ENCODE measurements at regions not wholly inside any gene's neighbourhood (a gene's known extent, or its start where the extent isn't known, plus 50 kb on each side); places are given as distances from the start of the nearest gene placed in this dataset.

DNA sequence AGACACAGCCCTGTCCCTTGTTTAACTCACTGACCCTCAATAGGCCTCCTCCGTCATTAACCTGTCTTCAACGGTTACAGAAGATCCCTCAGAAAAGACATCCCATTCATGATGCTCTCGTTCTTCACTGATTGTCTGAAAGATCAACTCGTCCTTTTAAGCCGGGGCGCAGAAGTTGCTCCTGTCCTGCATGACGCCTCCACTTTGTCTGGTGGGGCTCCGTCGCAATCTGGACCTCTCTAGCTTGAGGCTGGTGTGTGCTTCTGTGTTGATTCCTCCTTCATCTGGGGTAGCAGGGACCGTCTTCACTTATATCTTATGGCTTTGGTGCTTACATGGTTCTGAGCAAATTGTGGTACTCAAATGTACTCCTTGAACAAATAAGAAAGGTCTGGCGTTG lies 766.0 kb upstream of the PCDH9 start:
- no peak for DNase-seq
- POLR2A ChIA-PET, result no interaction called here

DNA sequence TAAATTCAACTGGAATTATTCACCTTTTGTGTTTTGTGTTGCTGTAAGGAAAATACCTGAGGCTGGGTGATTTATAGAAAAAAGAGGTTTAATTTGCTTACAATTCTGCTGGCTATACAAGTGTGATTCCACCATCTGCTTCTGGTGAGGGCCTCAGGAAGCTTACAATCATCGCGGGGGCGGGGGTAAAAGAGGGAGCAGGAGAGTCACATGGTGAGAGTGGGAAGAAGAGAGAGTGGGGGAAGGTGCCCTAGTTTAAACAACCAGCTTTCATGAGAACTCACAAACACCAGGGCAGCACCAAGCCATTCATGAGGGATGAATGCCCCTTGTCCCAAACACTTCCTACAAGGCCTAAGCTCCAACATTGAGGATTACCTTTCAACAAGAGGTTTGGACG lies 760.7 kb upstream of the PCDH9 start:
- CTCF ChIA-PET, result no interaction called here
- no peaks in the 10 kb centered on the region for H3K9me3 ChIP-seq
- H4K20me1 ChIP-seq (ENCODE audit: insufficient read depth), result no peaks in the 10 kb centered on the region
- no peak overlapping the region for H3K9ac ChIP-seq
- no peak overlapping the region for H2AFZ ChIP-seq (ENCODE audit: low read depth)
- no peak overlapping the region for H3K4me3 ChIP-seq (ENCODE audit: low read depth in 2 of 2, low read length in 1 of 2)
- H3K9me2 ChIP-seq, result no peaks in the 10 kb centered on the region
- H3K27ac ChIP-seq (ENCODE audit: low read depth in 2 of 2, low read length in 1 of 2), result no peak overlapping the region
- no peak for DNase-seq
- H3F3A ChIP-seq (replicated peaks; ENCODE audit: insufficient read depth), result no peaks in the 10 kb centered on the region
- H3K79me2 ChIP-seq (ENCODE audit: insufficient read depth), result no peaks in the 10 kb centered on the region
- H3K36me3 ChIP-seq (replicated peaks in 1 of 2; ENCODE audit: control insufficient read depth in 1 of 2, insufficient read depth in 2 of 2, low read length in 1 of 2), result no peaks in the 10 kb centered on the region
- POLR2A ChIA-PET, result no interaction called here
- WGBS (ENCODE audit: low lambda C conversion rate), result 86% methylated on average over 4 of the region's 4 CpGs
- no peaks in the 10 kb centered on the region for H3K4me1 ChIP-seq (ENCODE audit: control insufficient read depth in 1 of 2, insufficient read depth in 2 of 2, low read depth in 1 of 2, low read length in 1 of 2)
- H3K27me3 ChIP-seq (ENCODE audit: insufficient read depth), result no peaks in the 10 kb centered on the region
- TF ChIP-seq, protein P1, sequence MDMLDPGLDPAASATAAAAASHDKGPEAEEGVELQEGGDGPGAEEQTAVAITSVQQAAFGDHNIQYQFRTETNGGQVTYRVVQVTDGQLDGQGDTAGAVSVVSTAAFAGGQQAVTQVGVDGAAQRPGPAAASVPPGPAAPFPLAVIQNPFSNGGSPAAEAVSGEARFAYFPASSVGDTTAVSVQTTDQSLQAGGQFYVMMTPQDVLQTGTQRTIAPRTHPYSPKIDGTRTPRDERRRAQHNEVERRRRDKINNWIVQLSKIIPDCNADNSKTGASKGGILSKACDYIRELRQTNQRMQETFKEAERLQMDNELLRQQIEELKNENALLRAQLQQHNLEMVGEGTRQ (IDR thresholded peaks at IDR 0.05; ENCODE audit: borderline replicate concordance, low read depth, low read length), result no peak
- no peak overlapping the region for H3K4me2 ChIP-seq

More for the DNA sequence above, 766.0 kb upstream of the PCDH9 start:
- H3K27me3 ChIP-seq (ENCODE audit: insufficient read depth), result no peaks in the 10 kb centered on the region
- no peak overlapping the region for H3K4me3 ChIP-seq (ENCODE audit: low read depth in 2 of 2, low read length in 1 of 2)
- H3K4me2 ChIP-seq, result no peak overlapping the region
- H3K9me3 ChIP-seq, result no peaks in the 10 kb centered on the region
- no peak overlapping the region for H2AFZ ChIP-seq (ENCODE audit: low read depth)
- no peak overlapping the region for H3K9ac ChIP-seq
- no peaks in the 10 kb centered on the region for H3K36me3 ChIP-seq (replicated peaks in 1 of 2; ENCODE audit: control insufficient read depth in 1 of 2, insufficient read depth in 2 of 2, low read length in 1 of 2)
- TF ChIP-seq, protein P2, sequence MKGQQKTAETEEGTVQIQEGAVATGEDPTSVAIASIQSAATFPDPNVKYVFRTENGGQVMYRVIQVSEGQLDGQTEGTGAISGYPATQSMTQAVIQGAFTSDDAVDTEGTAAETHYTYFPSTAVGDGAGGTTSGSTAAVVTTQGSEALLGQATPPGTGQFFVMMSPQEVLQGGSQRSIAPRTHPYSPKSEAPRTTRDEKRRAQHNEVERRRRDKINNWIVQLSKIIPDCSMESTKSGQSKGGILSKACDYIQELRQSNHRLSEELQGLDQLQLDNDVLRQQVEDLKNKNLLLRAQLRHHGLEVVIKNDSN (IDR thresholded peaks at IDR 0.05; ENCODE audit: borderline replicate concordance, low read depth), result no peak
- TF ChIP-seq TCF12 (IDR thresholded peaks at IDR 0.05), result no peak
- TF ChIP-seq, protein P1 (IDR thresholded peaks at IDR 0.05; ENCODE audit: borderline replicate concordance, low read depth, low read length), result no peak
- no peak for TF ChIP-seq EZH2phosphoT487 (IDR thresholded peaks at IDR 0.05; ENCODE audit: borderline replicate concordance, low read depth)
- TF ChIP-seq, protein P3, sequence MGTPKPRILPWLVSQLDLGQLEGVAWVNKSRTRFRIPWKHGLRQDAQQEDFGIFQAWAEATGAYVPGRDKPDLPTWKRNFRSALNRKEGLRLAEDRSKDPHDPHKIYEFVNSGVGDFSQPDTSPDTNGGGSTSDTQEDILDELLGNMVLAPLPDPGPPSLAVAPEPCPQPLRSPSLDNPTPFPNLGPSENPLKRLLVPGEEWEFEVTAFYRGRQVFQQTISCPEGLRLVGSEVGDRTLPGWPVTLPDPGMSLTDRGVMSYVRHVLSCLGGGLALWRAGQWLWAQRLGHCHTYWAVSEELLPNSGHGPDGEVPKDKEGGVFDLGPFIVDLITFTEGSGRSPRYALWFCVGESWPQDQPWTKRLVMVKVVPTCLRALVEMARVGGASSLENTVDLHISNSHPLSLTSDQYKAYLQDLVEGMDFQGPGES (IDR thresholded peaks at IDR 0.05; ENCODE audit: low read depth, low read length), result no peak
- TF ChIP-seq GABPA (IDR thresholded peaks at IDR 0.05; ENCODE audit: low read depth), result no peak
- H3K27ac ChIP-seq (ENCODE audit: low read depth in 2 of 2, low read length in 1 of 2), result no peak overlapping the region
- H3K79me2 ChIP-seq (ENCODE audit: insufficient read depth), result no peaks in the 10 kb centered on the region
- H3F3A ChIP-seq (replicated peaks; ENCODE audit: insufficient read depth), result no peaks in the 10 kb centered on the region
- no peaks in the 10 kb centered on the region for H4K20me1 ChIP-seq (ENCODE audit: insufficient read depth)
- H3K9me2 ChIP-seq, result no peaks in the 10 kb centered on the region
- CTCF ChIA-PET, result no interaction called here
- H3K4me1 ChIP-seq (ENCODE audit: control insufficient read depth in 1 of 2, insufficient read depth in 2 of 2, low read depth in 1 of 2, low read length in 1 of 2), result no peaks in the 10 kb centered on the region
- WGBS (ENCODE audit: low lambda C conversion rate), result 71% methylated on average over 11 of the region's 11 CpGs

DNA sequence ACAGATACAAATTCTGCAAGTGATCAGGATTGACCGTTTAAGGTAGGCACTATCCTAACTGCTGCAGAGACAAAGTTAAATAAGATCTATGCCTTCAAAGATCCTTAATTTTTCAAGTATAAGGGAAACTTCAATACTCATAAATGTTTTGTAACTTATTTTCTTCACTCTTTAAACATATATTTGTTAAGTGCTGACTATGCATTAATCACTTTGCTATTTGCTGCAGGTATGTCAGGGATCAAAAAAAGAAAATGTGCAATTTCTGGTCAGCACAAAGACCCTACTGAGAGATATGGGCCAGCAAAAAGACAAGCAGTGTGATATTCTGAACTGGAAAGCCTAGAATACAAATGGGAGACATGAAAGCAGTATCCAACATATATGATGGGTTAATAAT lies 756.1 kb upstream of the PCDH9 start:
- H3K36me3 ChIP-seq (replicated peaks in 1 of 2; ENCODE audit: control insufficient read depth in 1 of 2, insufficient read depth in 2 of 2, low read length in 1 of 2), result no peaks in the 10 kb centered on the region
- H2AFZ ChIP-seq (ENCODE audit: low read depth), result no peak overlapping the region
- H3K27ac ChIP-seq (ENCODE audit: low read depth in 2 of 2, low read length in 1 of 2), result no peak overlapping the region
- H3F3A ChIP-seq (replicated peaks; ENCODE audit: insufficient read depth), result no peaks in the 10 kb centered on the region
- no peaks in the 10 kb centered on the region; the same call in 1 of the 2 replicates for H3K9me2 ChIP-seq
- H4K20me1 ChIP-seq (ENCODE audit: insufficient read depth), result no peaks in the 10 kb centered on the region
- TF ChIP-seq RAD21 (IDR thresholded peaks at IDR 0.05; ENCODE audit: low read length) (no peak), MEF2A (IDR thresholded peaks at IDR 0.05; ENCODE audit: borderline replicate concordance, low read depth) (no peak), EZH2phosphoT487 (IDR thresholded peaks at IDR 0.05; ENCODE audit: borderline replicate concordance, low read depth) (no peak)
- WGBS (ENCODE audit: low lambda C conversion rate), result 67% methylated on average over 1 of the region's 1 CpG
- no peak overlapping the region for H3K4me3 ChIP-seq (ENCODE audit: low read depth in 2 of 2, low read length in 1 of 2)
- H3K4me1 ChIP-seq (ENCODE audit: control insufficient read depth in 1 of 2, insufficient read depth in 2 of 2, low read depth in 1 of 2, low read length in 1 of 2), result no peaks in the 10 kb centered on the region
- DNase-seq, result no peak
- no peak overlapping the region for H3K9ac ChIP-seq
- ChIA-PET POLR2A (no interaction called here), CTCF (no interaction called here)
- H3K9me3 ChIP-seq, result no peaks in the 10 kb centered on the region
- no peak overlapping the region for H3K4me2 ChIP-seq
- H3K27me3 ChIP-seq (ENCODE audit: insufficient read depth), result no peaks in the 10 kb centered on the region
- H3K79me2 ChIP-seq (ENCODE audit: insufficient read depth), result no peaks in the 10 kb centered on the region

Data from SK-N-SH (cell line).